ENCODE measurements at regions not wholly inside any gene's neighbourhood (a gene's known extent, or its start where the extent isn't known, plus 50 kb on each side); places are given as distances from the start of the nearest gene placed in this dataset.

DNA sequence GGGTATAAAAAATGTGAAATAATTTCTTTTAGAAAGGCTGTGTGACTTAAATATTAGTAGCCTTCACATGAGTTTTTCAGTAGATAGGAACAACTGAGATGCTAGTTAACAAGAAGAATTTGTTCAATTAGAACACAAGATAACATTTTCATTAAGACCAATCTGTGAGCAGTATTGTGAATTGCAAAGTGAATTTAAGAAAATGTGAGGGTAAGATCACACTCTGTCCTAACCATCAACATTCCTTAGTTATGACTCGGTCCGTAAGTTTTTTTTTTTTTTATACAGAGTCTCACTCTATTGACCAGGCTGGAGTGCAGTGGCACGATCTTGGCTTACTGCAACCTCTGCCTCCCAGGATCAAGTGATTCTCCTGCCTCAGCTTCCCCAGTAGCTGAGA, 180.2 kb upstream of the EGFLAM start:
- Histone ChIP-seq H4K20me1 (ENCODE audit: insufficient read depth, low read length) (no peaks in the 10 kb centered on the region), H2BK5ac (ENCODE audit: low read depth, low read length, poor library complexity, severe bottlenecking) (no peak overlapping the region), H3K4me1 (ENCODE audit: control insufficient read depth, insufficient read depth, low read length) (no peaks in the 10 kb centered on the region), H2AFZ (replicated peaks; ENCODE audit: low read length, poor library complexity) (no peak overlapping the region), H3K23ac (ENCODE audit: low read depth, low read length) (no peak overlapping the region), H3K4ac (ENCODE audit: low read depth, low read length) (no peak overlapping the region), H3K18ac (ENCODE audit: low read depth, low read length) (no peak overlapping the region), H3K9me1 (ENCODE audit: insufficient read depth, low read length) (no peaks in the 10 kb centered on the region), H3K9ac (ENCODE audit: low read depth, low read length) (no peak overlapping the region), H3K27ac (ENCODE audit: insufficient read depth, low read length) (no peak overlapping the region), H3K27me3 (ENCODE audit: control insufficient read depth, insufficient read depth, low read length) (peaks cover 2% of the 10 kb centered on the region), H4K91ac (ENCODE audit: insufficient read depth, low read depth, low read length) (no peak overlapping the region), H3K14ac (replicated peaks; ENCODE audit: low read depth, low read length) (no peak overlapping the region), H4K5ac (ENCODE audit: low read depth, low read length) (no peak overlapping the region), H3K56ac (ENCODE audit: extremely low read depth, insufficient read depth, low read length) (no peak overlapping the region), H2AK5ac (ENCODE audit: low read depth, low read length) (no peak overlapping the region), H3K4me2 (ENCODE audit: low read depth, low read length) (no peak overlapping the region), H3K36me3 (ENCODE audit: control insufficient read depth, insufficient read depth, low read length) (no peaks in the 10 kb centered on the region), H2BK120ac (ENCODE audit: low read depth, low read length) (no peak overlapping the region), H2BK20ac (ENCODE audit: low read depth, low read length) (no peak overlapping the region), H4K8ac (ENCODE audit: low read depth in 2 of 2, low read length in 2 of 2) (no peak overlapping the region), H3K9me3 (ENCODE audit: control insufficient read depth, insufficient read depth, low read length) (no peaks in the 10 kb centered on the region), H2BK15ac (ENCODE audit: low read depth, low read length) (no peak overlapping the region), H2AK9ac (replicated peaks; ENCODE audit: low read depth, low read length, poor library complexity) (no peak overlapping the region), H3K4me3 (ENCODE audit: insufficient read depth, low read depth, low read length) (no peak overlapping the region), H3K79me1 (ENCODE audit: low read depth in 1 of 2, low read length in 2 of 2) (no peaks in the 10 kb centered on the region)
- dilution Hi-C loops (cut with HindIII; ENCODE audit: low sequenced_read_pairs, unreplicated experiment) (no loop called here), intact Hi-C loops (cut with micrococcal nuclease) (no loop called here), in situ Hi-C loops (cut with MboI; ENCODE audit: low sequenced_read_pairs) (no loop called here)
- no CpG with 5 or more reads among the region's 3 CpGs for WGBS, 2 experiments (ENCODE audit: extremely low coverage in 2 of 2, insufficient read length in 1 of 2)
- ChIA-PET POLR2A (ENCODE audit: unreplicated experiment) (no interaction called here), CTCF (no interaction called here)
- DNase-seq (peak; percentile 5), ATAC-seq (ENCODE audit: low read depth) (no peak)
- no TSS peak for BruUV-seq (replicated peaks)
- TF ChIP-seq SMC3 (IDR thresholded peaks at IDR 0.05; ENCODE audit: low read depth, low read length) (no peak), MAZ (IDR thresholded peaks at IDR 0.05; ENCODE audit: borderline replicate concordance, low read depth, low read length) (no peak), RCOR1 (IDR thresholded peaks at IDR 0.05; ENCODE audit: insufficient replicate concordance, low read length) (no peak), NFE2L2 (IDR thresholded peaks at IDR 0.05; ENCODE audit: low read depth, low read length) (no peak), RFX5 (IDR thresholded peaks at IDR 0.05; ENCODE audit: low read depth, low read length) (no peak), MXI1 (IDR thresholded peaks at IDR 0.05; ENCODE audit: borderline replicate concordance, low read depth, low read length) (no peak), FOS (IDR thresholded peaks at IDR 0.05; ENCODE audit: low read depth, low read length) (no peak), POLR2A (IDR thresholded peaks at IDR 0.05; ENCODE audit: low read depth, low read length) (no peak), BHLHE40 (IDR thresholded peaks at IDR 0.05; ENCODE audit: low read depth, low read length) (no peak), CHD1 (IDR thresholded peaks at IDR 0.05; ENCODE audit: low read depth, low read length) (no peak), RAD21 (IDR thresholded peaks at IDR 0.05; ENCODE audit: low read length) (no peak), CEBPB (IDR thresholded peaks at IDR 0.05; ENCODE audit: low read depth, low read length) (no peak), MAFK (IDR thresholded peaks at IDR 0.05; ENCODE audit: low read depth, low read length) (no peak)
- TF ChIP-seq, protein P1, sequence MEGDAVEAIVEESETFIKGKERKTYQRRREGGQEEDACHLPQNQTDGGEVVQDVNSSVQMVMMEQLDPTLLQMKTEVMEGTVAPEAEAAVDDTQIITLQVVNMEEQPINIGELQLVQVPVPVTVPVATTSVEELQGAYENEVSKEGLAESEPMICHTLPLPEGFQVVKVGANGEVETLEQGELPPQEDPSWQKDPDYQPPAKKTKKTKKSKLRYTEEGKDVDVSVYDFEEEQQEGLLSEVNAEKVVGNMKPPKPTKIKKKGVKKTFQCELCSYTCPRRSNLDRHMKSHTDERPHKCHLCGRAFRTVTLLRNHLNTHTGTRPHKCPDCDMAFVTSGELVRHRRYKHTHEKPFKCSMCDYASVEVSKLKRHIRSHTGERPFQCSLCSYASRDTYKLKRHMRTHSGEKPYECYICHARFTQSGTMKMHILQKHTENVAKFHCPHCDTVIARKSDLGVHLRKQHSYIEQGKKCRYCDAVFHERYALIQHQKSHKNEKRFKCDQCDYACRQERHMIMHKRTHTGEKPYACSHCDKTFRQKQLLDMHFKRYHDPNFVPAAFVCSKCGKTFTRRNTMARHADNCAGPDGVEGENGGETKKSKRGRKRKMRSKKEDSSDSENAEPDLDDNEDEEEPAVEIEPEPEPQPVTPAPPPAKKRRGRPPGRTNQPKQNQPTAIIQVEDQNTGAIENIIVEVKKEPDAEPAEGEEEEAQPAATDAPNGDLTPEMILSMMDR (conservative IDR thresholded peaks at IDR 0.05; ENCODE audit: low read depth, low read length), result no peak
- TF ChIP-seq, protein P2, sequence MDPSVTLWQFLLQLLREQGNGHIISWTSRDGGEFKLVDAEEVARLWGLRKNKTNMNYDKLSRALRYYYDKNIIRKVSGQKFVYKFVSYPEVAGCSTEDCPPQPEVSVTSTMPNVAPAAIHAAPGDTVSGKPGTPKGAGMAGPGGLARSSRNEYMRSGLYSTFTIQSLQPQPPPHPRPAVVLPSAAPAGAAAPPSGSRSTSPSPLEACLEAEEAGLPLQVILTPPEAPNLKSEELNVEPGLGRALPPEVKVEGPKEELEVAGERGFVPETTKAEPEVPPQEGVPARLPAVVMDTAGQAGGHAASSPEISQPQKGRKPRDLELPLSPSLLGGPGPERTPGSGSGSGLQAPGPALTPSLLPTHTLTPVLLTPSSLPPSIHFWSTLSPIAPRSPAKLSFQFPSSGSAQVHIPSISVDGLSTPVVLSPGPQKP (IDR thresholded peaks at IDR 0.05; ENCODE audit: borderline replicate concordance, low read depth, low read length), result no peak
- TF ChIP-seq, protein P3, sequence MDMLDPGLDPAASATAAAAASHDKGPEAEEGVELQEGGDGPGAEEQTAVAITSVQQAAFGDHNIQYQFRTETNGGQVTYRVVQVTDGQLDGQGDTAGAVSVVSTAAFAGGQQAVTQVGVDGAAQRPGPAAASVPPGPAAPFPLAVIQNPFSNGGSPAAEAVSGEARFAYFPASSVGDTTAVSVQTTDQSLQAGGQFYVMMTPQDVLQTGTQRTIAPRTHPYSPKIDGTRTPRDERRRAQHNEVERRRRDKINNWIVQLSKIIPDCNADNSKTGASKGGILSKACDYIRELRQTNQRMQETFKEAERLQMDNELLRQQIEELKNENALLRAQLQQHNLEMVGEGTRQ (IDR thresholded peaks at IDR 0.05; ENCODE audit: low read depth, low read length), result no peak
